GM12874 (cell line): ENCODE measurements at regions not wholly inside any gene's neighbourhood (a gene's known extent, or its start where the extent isn't known, plus 50 kb on each side); places are given as distances from the start of the nearest gene placed in this dataset.

Source experiments
- CTCF ChIP-seq: IDR thresholded peaks from 2 replicates; pipeline ENCODE4 v1.5.1; 2011; ENCODE audit warnings: low read depth, mild to moderate bottlenecking, control low read depth, low read length, moderate library complexity; ENCODE audit not compliant: insufficient read depth

- no peak for TF ChIP-seq CTCF
These were observed 277.4 kb downstream of the BRINP2 start for GRCh38 chr1:177448036-177448615.

GRCh38 chr1:177444997-177445746, 274.4 kb downstream of the BRINP2 start:
- no peak for TF ChIP-seq CTCF

GRCh38 chr1:177443003-177443402, 272.2 kb downstream of the BRINP2 start:
- no peak for TF ChIP-seq CTCF

GRCh38 chr1:177442584-177442983, 271.8 kb downstream of the BRINP2 start:
- no peak for TF ChIP-seq CTCF

GRCh38 chr1:177441281-177441680, 270.5 kb downstream of the BRINP2 start:
- TF ChIP-seq CTCF, result no peak

- no peak for TF ChIP-seq CTCF
These were observed 270.1 kb downstream of the BRINP2 start for GRCh38 chr1:177440821-177441220.

- TF ChIP-seq CTCF, result no peak
These were observed 268.5 kb downstream of the BRINP2 start for GRCh38 chr1:177439301-177439700.
